GM12873 (cell line): ENCODE measurements at regions not wholly inside any gene's neighbourhood (a gene's known extent, or its start where the extent isn't known, plus 50 kb on each side); places are given as distances from the start of the nearest gene placed in this dataset.

ENCODE experiments used
- CTCF ChIP-seq: IDR thresholded peaks from 2 replicates; pipeline ENCODE4 v1.5.1; 2012; ENCODE audit warnings: low read depth, mild to moderate bottlenecking, moderate library complexity, low read length, control low read depth; ENCODE audit not compliant: insufficient read depth; ENCODE audit errors: missing control alignments

GRCh38 chr16:9546438-9546786 is 455.0 kb downstream of the HAPSTR1 start:
- no peak for TF ChIP-seq CTCF

- no peak for TF ChIP-seq CTCF
Measured at GRCh38 chr16:9549487-9549886, 458.0 kb downstream of the HAPSTR1 start.

GRCh38 chr16:9555051-9555450 is 463.6 kb downstream of the HAPSTR1 start:
- TF ChIP-seq CTCF = no peak

GRCh38 chr16:9556949-9557665 is 465.7 kb downstream of the HAPSTR1 start:
- TF ChIP-seq CTCF = no peak

- no peak for TF ChIP-seq CTCF
Measured at GRCh38 chr16:9557713-9558112, 466.3 kb downstream of the HAPSTR1 start.

- TF ChIP-seq CTCF = no peak
Measured at GRCh38 chr16:9566099-9566498, 474.7 kb downstream of the HAPSTR1 start.

- no peak for TF ChIP-seq CTCF
Measured at GRCh38 chr16:9567666-9568065, 476.2 kb downstream of the HAPSTR1 start.
